PC-9 (cell line): ENCODE measurements at regions not wholly inside any gene's neighbourhood (a gene's known extent, or its start where the extent isn't known, plus 50 kb on each side); places are given as distances from the start of the nearest gene placed in this dataset.

ENCODE experiments used
- BruUV-seq: library from RNA; stranded (reverse); fragments of 400-500 nt; replicated peaks from 2 replicates; lab custom pipeline; 2021; lab: Mats Ljungman, UMichigan
- CTCF ChIA-PET: fragments of 300-600 bp; sonication (Branson Sonifier 250); formaldehyde crosslinking; loops from one replicate; lab custom pipeline; 2022; ENCODE audit warnings: antibody characterized with exemption; lab: Charles Lee
- POLR2A ChIA-PET: fragments of 300-600 bp; sonication (Branson Sonifier 250); formaldehyde crosslinking; loops from one replicate; lab custom pipeline; 2022; ENCODE audit warnings: antibody characterized with exemption; ENCODE audit not compliant: unreplicated experiment; lab: Charles Lee
- DNase-seq, 2 experiments: peaks; one replicate each; pipeline versions ENCODE4 v3.0.0 to v3.0.0-alpha.2; 2015 to 2022; ENCODE audit warnings: mixed read lengths in 1 of 2
- H2AFZ ChIP-seq: fragments of 200-600 bp; sonication (generic); 2 replicates; pipeline ENCODE4 v1.8.1; 2017; ENCODE audit warnings: antibody characterized with exemption
- H3F3A ChIP-seq: fragments of 200-600 bp; sonication (generic); 2 replicates; pipeline ENCODE4 v1.8.1; 2017; ENCODE audit warnings: antibody characterized with exemption, mild to moderate bottlenecking, low read depth; ENCODE audit not compliant: insufficient read depth
- H3K27ac ChIP-seq: fragments of 200-600 bp; sonication (generic); 2 replicates; pipeline ENCODE4 v1.6.1; 2016; ENCODE audit warnings: mixed run types
- H3K27me3 ChIP-seq: fragments of 200-600 bp; sonication (generic); 2 replicates; pipeline ENCODE4 v1.6.1; 2016; ENCODE audit warnings: low read depth, mixed run types; ENCODE audit not compliant: insufficient read depth
- H3K36me3 ChIP-seq: fragments of 200-600 bp; sonication (generic); 2 replicates; pipeline ENCODE4 v1.6.1; 2016; ENCODE audit warnings: low read depth, mixed run types
- H3K4me1 ChIP-seq: fragments of 200-600 bp; sonication (generic); replicated peaks from 2 replicates; pipeline ENCODE4 v1.6.1; 2016; ENCODE audit warnings: mixed run types; ENCODE audit not compliant: insufficient read depth
- H3K4me2 ChIP-seq: fragments of 200-600 bp; sonication (generic); 2 replicates; pipeline ENCODE4 v1.6.1; 2017; ENCODE audit warnings: mixed run types
- H3K4me3 ChIP-seq: fragments of 200-600 bp; sonication (generic); 2 replicates; pipeline ENCODE4 v1.6.1; 2016; ENCODE audit warnings: mixed run types
- H3K79me2 ChIP-seq: fragments of 200-600 bp; sonication (generic); 2 replicates; pipeline ENCODE4 v1.6.1; 2017; ENCODE audit warnings: low read depth, mixed run types
- H3K9me2 ChIP-seq: fragments of 200-600 bp; sonication (generic); 2 replicates; pipeline ENCODE4 v1.8.1; 2017; ENCODE audit warnings: mild to moderate bottlenecking; ENCODE audit not compliant: insufficient read depth
- H3K9me3 ChIP-seq: fragments of 200-600 bp; sonication (generic); 2 replicates; pipeline ENCODE4 v1.8.1; 2016; ENCODE audit warnings: low read depth; ENCODE audit not compliant: insufficient read depth
- H4K20me1 ChIP-seq: fragments of 200-600 bp; sonication (generic); 2 replicates; pipeline ENCODE4 v1.8.1; 2017; ENCODE audit not compliant: insufficient read depth
- CTCF ChIP-seq: fragments of 200-600 bp; sonication (generic); conservative IDR thresholded peaks from 2 replicates; pipeline ENCODE4 v1.6.1; 2017; ENCODE audit warnings: mixed run types, antibody characterized with exemption, mild to moderate bottlenecking, moderate library complexity
- EZH2 ChIP-seq: fragments of 200-600 bp; sonication (generic); IDR thresholded peaks from 2 replicates; pipeline ENCODE4 v1.8.0; 2017; ENCODE audit warnings: antibody characterized with exemption, low read depth
- intact Hi-C: fragments of 100-400 bp; cut with micrococcal nuclease; formaldehyde crosslinking; loops from one replicate; pipeline ENCODE4 v1.10.0; 2022; ENCODE audit not compliant: unreplicated experiment

- Histone ChIP-seq H3K4me1 (peaks cover 23% of the 10 kb centered on the region), H3K9me3 (no peaks in the 10 kb centered on the region; the same call in 1 of the 2 replicates), H3K27me3 (no peaks in the 10 kb centered on the region), H2AFZ (no peak overlapping the region), H3K4me2 (peak overlapping the region; percentile 22; the same call in 1 of the 2 replicates), H4K20me1 (no peaks in the 10 kb centered on the region), H3K9me2 (no peaks in the 10 kb centered on the region), H3F3A (peaks cover 6% of the 10 kb centered on the region; the same call in 1 of the 2 replicates), H3K27ac (no peak overlapping the region), H3K4me3 (no peak overlapping the region), H3K36me3 (no peaks in the 10 kb centered on the region), H3K79me2 (no peaks in the 10 kb centered on the region)
- intact Hi-C loops, result loop anchor here (2.0 kb wide), 1 partner anchor 55 kb away; no protein-coding TSS in a partner anchor
- CTCF ChIA-PET, result no interaction called here
- no TSS peak for BruUV-seq
- POLR2A ChIA-PET, result no interaction called here
- peak; percentile 84 to 91 for DNase-seq
- TF ChIP-seq CTCF (no peak), EZH2 (no peak)
Measured at GRCh38 chr9:108579757-108580439, 275.9 kb downstream of the ACTL7B start.

- ChIA-PET POLR2A (no interaction called here), CTCF (no interaction called here)
- Histone ChIP-seq H3K27me3 (no peaks in the 10 kb centered on the region), H3K4me1 (peaks cover 10% of the 10 kb centered on the region), H3K27ac (no peak overlapping the region), H3K9me2 (no peaks in the 10 kb centered on the region), H3K4me3 (no peak overlapping the region), H4K20me1 (no peaks in the 10 kb centered on the region), H3K4me2 (no peak overlapping the region), H3K36me3 (no peaks in the 10 kb centered on the region), H3K79me2 (no peaks in the 10 kb centered on the region), H3F3A (peaks cover 2% of the 10 kb centered on the region; the same call in 1 of the 2 replicates), H3K9me3 (no peaks in the 10 kb centered on the region; the same call in 1 of the 2 replicates), H2AFZ (no peak overlapping the region)
- intact Hi-C loops, result no loop called here
- BruUV-seq, result no TSS peak
- no peak for DNase-seq
- TF ChIP-seq CTCF, result no peak
- no peak for TF ChIP-seq EZH2
Measured at GRCh38 chr9:108575276-108575675, 280.5 kb downstream of the ACTL7B start.

DNA sequence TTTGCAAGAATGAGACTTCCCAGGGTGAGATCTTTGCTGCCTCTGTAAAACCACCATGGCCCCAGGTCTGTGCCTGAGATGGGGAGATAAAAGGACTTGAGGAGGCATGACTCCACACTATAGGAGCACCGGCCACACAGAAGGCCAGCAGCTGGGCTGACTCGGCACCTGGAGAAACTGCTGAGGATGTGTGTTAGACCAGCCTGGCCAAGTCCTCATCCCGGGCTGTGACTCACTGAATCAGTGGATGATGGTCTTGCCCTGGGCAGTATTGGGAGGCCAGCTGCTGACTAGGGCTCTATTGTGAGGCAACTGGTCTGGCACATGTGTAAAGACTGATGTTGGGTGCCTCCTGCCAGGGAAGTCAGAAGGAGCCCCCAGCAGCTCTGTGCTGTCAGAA lies 286.2 kb downstream of the ACTL7B start:
- Histone ChIP-seq H3K9me3 (no peaks in the 10 kb centered on the region), H3K9me2 (no peaks in the 10 kb centered on the region), H3K79me2 (no peaks in the 10 kb centered on the region), H3F3A (no peaks in the 10 kb centered on the region), H3K27me3 (no peaks in the 10 kb centered on the region), H4K20me1 (no peaks in the 10 kb centered on the region), H3K36me3 (no peaks in the 10 kb centered on the region), H3K27ac (no peak overlapping the region), H3K4me3 (no peak overlapping the region), H3K4me1 (no peaks in the 10 kb centered on the region), H2AFZ (no peak overlapping the region), H3K4me2 (no peak overlapping the region)
- ChIA-PET CTCF (no interaction called here), POLR2A (no interaction called here)
- BruUV-seq, result no TSS peak
- no peak for TF ChIP-seq CTCF
- TF ChIP-seq EZH2, result no peak
- DNase-seq, result peak; percentile 45 to 57
- intact Hi-C loops, result loop anchor here (5.0 to 10.0 kb wide), 6 partner anchors 243 to 1225 kb away; no protein-coding TSS in a partner anchor
